ENCODE measurements at regions not wholly inside any gene's neighbourhood (a gene's known extent, or its start where the extent isn't known, plus 50 kb on each side); places are given as distances from the start of the nearest gene placed in this dataset.

GRCh38 chr1:224506141-224506814 lies 71.7 kb upstream of the WDR26 start:
- DNase-seq (ENCODE audit: low spot score), result no peak
- no peak overlapping the region for H3K27ac ChIP-seq
- no peak overlapping the region for H3K4me3 ChIP-seq
- TF ChIP-seq CTCF (IDR thresholded peaks at IDR 0.05), result no peak

GRCh38 chr1:224507771-224508523 lies 73.3 kb upstream of the WDR26 start:
- no peak for TF ChIP-seq CTCF (IDR thresholded peaks at IDR 0.05)
- H3K27ac ChIP-seq, result no peak overlapping the region
- DNase-seq (ENCODE audit: low spot score), result no peak
- H3K4me3 ChIP-seq, result no peak overlapping the region

- no peak for TF ChIP-seq CTCF (IDR thresholded peaks at IDR 0.05)
- Histone ChIP-seq H3K27ac (no peak overlapping the region), H3K4me3 (no peak overlapping the region)
- no peak for DNase-seq (ENCODE audit: low spot score)
Measured at GRCh38 chr1:224509907-224510306, 75.3 kb upstream of the WDR26 start.

GRCh38 chr1:224510880-224511645 lies 76.5 kb upstream of the WDR26 start:
- DNase-seq (ENCODE audit: low spot score), result no peak
- TF ChIP-seq CTCF (IDR thresholded peaks at IDR 0.05), result no peak
- Histone ChIP-seq H3K27ac (no peak overlapping the region), H3K4me3 (no peak overlapping the region)

GRCh38 chr1:224512600-224513151 lies 78.1 kb upstream of the WDR26 start:
- TF ChIP-seq CTCF (IDR thresholded peaks at IDR 0.05), result no peak
- DNase-seq (ENCODE audit: low spot score), result no peak
- Histone ChIP-seq H3K27ac (no peak overlapping the region), H3K4me3 (no peak overlapping the region)

GRCh38 chr1:224513383-224513782 lies 78.8 kb upstream of the WDR26 start:
- Histone ChIP-seq H3K27ac (no peak overlapping the region), H3K4me3 (no peak overlapping the region)
- TF ChIP-seq CTCF (IDR thresholded peaks at IDR 0.05), result no peak
- DNase-seq (ENCODE audit: low spot score), result no peak
